Testis (tissue), 2 donors: ENCODE measurements at regions not wholly inside any gene's neighbourhood (a gene's known extent, or its start where the extent isn't known, plus 50 kb on each side); places are given as distances from the start of the nearest gene placed in this dataset.

Experiments used
- DNase-seq: peaks from one replicate; pipeline ENCODE4 v3.0.0-alpha.2; 2019
- H3K27ac ChIP-seq, 2 donors: fragments of 200-600 bp; sonication (generic); one replicate each; pipeline ENCODE4 v1.5.1; 2019
- H3K27me3 ChIP-seq: fragments of 200-600 bp; sonication (generic); one replicate; pipeline ENCODE4 v1.5.1; 2019
- H3K36me3 ChIP-seq: fragments of 200-600 bp; sonication (generic); one replicate; pipeline ENCODE4 v1.5.1; 2017; ENCODE audit warnings: low read depth; ENCODE audit errors: missing control alignments
- H3K4me1 ChIP-seq: fragments of 200-600 bp; sonication (generic); one replicate; pipeline ENCODE4 v1.5.1; 2019
- H3K4me3 ChIP-seq, 2 donors: fragments of 200-600 bp; sonication (generic); one replicate each; pipeline ENCODE4 v1.5.1; 2017 to 2019
- H3K9me3 ChIP-seq: fragments of 200-600 bp; sonication (generic); one replicate; pipeline ENCODE4 v1.5.1; 2017
- CTCF ChIP-seq, 3 experiments: fragments of 450-650 bp in 2 of 3; fragments of 200-600 bp in 1 of 3; sonication (generic) in 1 of 3; IDR thresholded peaks; one replicate each; pipeline ENCODE4 v1.5.1; 2016 to 2019; ENCODE audit warnings: antibody characterized with exemption in 3 of 3, mild to moderate bottlenecking in 2 of 3, moderate library complexity in 1 of 3
- POLR2A ChIP-seq: fragments of 450-650 bp; IDR thresholded peaks from one replicate; pipeline ENCODE4 v1.6.1; 2017; ENCODE audit warnings: antibody characterized with exemption, mild to moderate bottlenecking, moderate library complexity
- whole genome bisulfite sequencing, 2 donors: methylation state at CpG; one replicate each; pipeline ENCODE4 v1.1.5; 2018; 5-methylcytosine and 5-hydroxymethylcytosine counted together
- intact Hi-C: fragments of 100-400 bp; cut with DNase I; formaldehyde crosslinking; loops from one replicate; pipeline ENCODE4 v1.15.1; 2023; ENCODE audit warnings: low total_unique reads

GRCh38 chr5:87574106-87574505 lies 161.4 kb upstream of the CCNH start:
- H3K4me3 ChIP-seq = no peak overlapping the region
- no peaks in the 10 kb centered on the region for H3K4me1 ChIP-seq
- intact Hi-C loops = no loop called here
- H3K27me3 ChIP-seq = no peaks in the 10 kb centered on the region
- no peak overlapping the region for H3K27ac ChIP-seq
- no peaks in the 10 kb centered on the region for H3K36me3 ChIP-seq
- 83 to 86% methylated on average over 1 of the region's 1 CpG for WGBS, 2 donors
- H3K9me3 ChIP-seq = no peaks in the 10 kb centered on the region
- no peak for TF ChIP-seq POLR2A
- no peak for TF ChIP-seq CTCF (IDR thresholded peaks at IDR 0.05)
- no peak for DNase-seq

- H3K4me3 ChIP-seq = no peak overlapping the region
- intact Hi-C loops = no loop called here
- no peaks in the 10 kb centered on the region for H3K9me3 ChIP-seq
- DNase-seq = no peak
- H3K4me1 ChIP-seq = no peaks in the 10 kb centered on the region
- H3K27me3 ChIP-seq = no peaks in the 10 kb centered on the region
- H3K36me3 ChIP-seq = no peaks in the 10 kb centered on the region
- whole genome bisulfite sequencing, 2 donors = 57 to 81% methylated on average over 8 of the region's 8 CpGs
- TF ChIP-seq POLR2A = no peak
- TF ChIP-seq CTCF (IDR thresholded peaks at IDR 0.05) = no peak
- no peak overlapping the region for H3K27ac ChIP-seq
Observed at GRCh38 chr5:87572611-87573010, 159.9 kb upstream of the CCNH start.

GRCh38 chr5:87572090-87572489 lies 159.4 kb upstream of the CCNH start:
- intact Hi-C loops = no loop called here
- TF ChIP-seq POLR2A (no peak), CTCF (IDR thresholded peaks at IDR 0.05) (no peak)
- no peak for DNase-seq
- Histone ChIP-seq H3K36me3 (no peaks in the 10 kb centered on the region), H3K27me3 (no peaks in the 10 kb centered on the region), H3K27ac (no peak overlapping the region), H3K9me3 (no peaks in the 10 kb centered on the region), H3K4me1 (no peaks in the 10 kb centered on the region), H3K4me3 (no peak overlapping the region)
- 60 to 72% methylated on average over 2 of the region's 2 CpGs for WGBS, 2 donors

- Histone ChIP-seq H3K4me3 (no peak overlapping the region), H3K4me1 (no peaks in the 10 kb centered on the region), H3K27me3 (no peaks in the 10 kb centered on the region), H3K36me3 (no peaks in the 10 kb centered on the region), H3K9me3 (no peaks in the 10 kb centered on the region), H3K27ac (no peak overlapping the region)
- intact Hi-C loops = no loop called here
- 79 to 90% methylated on average over 1 of the region's 1 CpG for WGBS, 2 donors
- DNase-seq = no peak
- TF ChIP-seq CTCF (IDR thresholded peaks at IDR 0.05) (no peak), POLR2A (no peak)
Observed at GRCh38 chr5:87570366-87570765, 157.6 kb upstream of the CCNH start.

- intact Hi-C loops = no loop called here
- H3K27ac ChIP-seq = no peak overlapping the region
- no peak for DNase-seq
- H3K9me3 ChIP-seq = no peaks in the 10 kb centered on the region
- no peak overlapping the region for H3K4me3 ChIP-seq
- H3K27me3 ChIP-seq = no peaks in the 10 kb centered on the region
- no peaks in the 10 kb centered on the region for H3K36me3 ChIP-seq
- no peaks in the 10 kb centered on the region for H3K4me1 ChIP-seq
- 89 to 94% methylated on average over 1 of the region's 1 CpG for WGBS, 2 donors
- TF ChIP-seq CTCF (IDR thresholded peaks at IDR 0.05) = no peak
- no peak for TF ChIP-seq POLR2A
Observed at GRCh38 chr5:87562068-87562467, 149.3 kb upstream of the CCNH start.
